HEK293 (cell line): ENCODE measurements at regions not wholly inside any gene's neighbourhood (a gene's known extent, or its start where the extent isn't known, plus 50 kb on each side); places are given as distances from the start of the nearest gene placed in this dataset.

Source experiments
- CTCF ChIA-PET: fragments of 350-600 bp; formaldehyde crosslinking; extraction: SDS; loops from one replicate; lab custom pipeline; 2021; ENCODE audit warnings: antibody characterized with exemption; lab: Yijun Ruan, JAX
- POLR2A ChIA-PET: fragments of 300-600 bp; formaldehyde crosslinking; extraction: SDS; loops from one replicate; lab custom pipeline; 2020; ENCODE audit warnings: antibody characterized with exemption, inconsistent platforms; lab: Yijun Ruan, JAX
- H3K27ac ChIP-seq: fragments of 200-500 bp; sonication (Bioruptor generic); 2 replicates; pipeline ENCODE4 v1.5.1; 2014; ENCODE audit warnings: low read depth, low read length, control low read depth, inconsistent platforms; ENCODE audit errors: extremely low read depth
- H3K36me3 ChIP-seq, 2 experiments: fragments of 200-500 bp in 1 of 2; sonication (Bioruptor generic) in 1 of 2; 1 replicate in 1 of 2; 2 replicates in 1 of 2; pipeline ENCODE4 v1.5.1; 2014 to 2017; ENCODE audit warnings: inconsistent platforms in 2 of 2, low read length in 2 of 2; ENCODE audit not compliant: control insufficient read depth in 2 of 2, insufficient read depth in 1 of 2
- H3K4me1 ChIP-seq: fragments of 200-500 bp; sonication (Bioruptor generic); 2 replicates; pipeline ENCODE4 v1.5.1; 2014; ENCODE audit warnings: mild to moderate bottlenecking, low read length, inconsistent platforms; ENCODE audit not compliant: control insufficient read depth, insufficient read depth
- H3K4me3 ChIP-seq: 2 replicates; pipeline ENCODE4 v1.5.1; 2011; ENCODE audit warnings: low read depth, mild to moderate bottlenecking, control low read depth, low read length, moderate library complexity
- H3K9me3 ChIP-seq: fragments of 200-500 bp; sonication (Bioruptor generic); 2 replicates; pipeline ENCODE4 v1.5.1; 2014; ENCODE audit warnings: low read depth, low read length, inconsistent platforms; ENCODE audit not compliant: control insufficient read depth, insufficient read depth
- BCL11A ChIP-seq: fragments of 450-650 bp; formaldehyde crosslinking; IDR thresholded peaks from 2 replicates; pipeline ENCODE4 v1.5.1; 2016; ENCODE audit warnings: low read depth, missing biosample characterization, missing genetic modification characterization
- GLIS2 ChIP-seq: fragments of 450-650 bp; formaldehyde crosslinking; IDR thresholded peaks from 2 replicates; pipeline ENCODE4 v1.5.1; 2016; ENCODE audit warnings: missing biosample characterization, missing genetic modification characterization
- HOXD13 ChIP-seq: sonication (generic); formaldehyde crosslinking; IDR thresholded peaks from 2 replicates; pipeline ENCODE4 v1.8.0; 2022; ENCODE audit warnings: missing genetic modification reagents, borderline replicate concordance
- IKZF3 ChIP-seq: fragments of 450-650 bp; IDR thresholded peaks from 2 replicates; pipeline ENCODE4 v1.5.0; 2018; ENCODE audit warnings: missing biosample characterization, mild to moderate bottlenecking, missing genetic modification characterization, moderate library complexity
- SETDB1 ChIP-seq: IDR thresholded peaks from one replicate; pipeline ENCODE4 v1.6.1; 2017; ENCODE audit warnings: mild to moderate bottlenecking, low read length, moderate library complexity, mixed read lengths; ENCODE audit not compliant: insufficient read length
- YY1 ChIP-seq: fragments of 450-650 bp; formaldehyde crosslinking; IDR thresholded peaks from 2 replicates; pipeline ENCODE4 v1.5.1; 2018; ENCODE audit warnings: missing biosample characterization, missing genetic modification characterization
- ZBTB48 ChIP-seq: fragments of 450-650 bp; formaldehyde crosslinking; IDR thresholded peaks from 2 replicates; pipeline ENCODE4 v1.5.1; 2016; ENCODE audit warnings: missing biosample characterization, missing genetic modification characterization
- ZBTB7A ChIP-seq: fragments of 450-650 bp; formaldehyde crosslinking; IDR thresholded peaks from 2 replicates; pipeline ENCODE4 v1.5.1; 2016; ENCODE audit warnings: low read depth, missing biosample characterization, missing genetic modification characterization
- ZNF324 ChIP-seq: fragments of 450-650 bp; formaldehyde crosslinking; IDR thresholded peaks from 2 replicates; pipeline ENCODE4 v1.5.1; 2016; ENCODE audit warnings: missing biosample characterization, missing genetic modification characterization
- TF ChIP-seq, protein P1 (sequence below): fragments of 450-650 bp; formaldehyde crosslinking; IDR thresholded peaks from 2 replicates; pipeline ENCODE4 v1.5.1; 2016; ENCODE audit warnings: missing biosample characterization, missing genetic modification characterization, low read depth
- TF ChIP-seq, protein P2 (sequence below): fragments of 450-650 bp; formaldehyde crosslinking; IDR thresholded peaks from 2 replicates; pipeline ENCODE4 v1.5.1; 2016; ENCODE audit warnings: missing biosample characterization, missing genetic modification characterization
- TF ChIP-seq, protein P3 (sequence below): fragments of 450-650 bp; formaldehyde crosslinking; IDR thresholded peaks from 2 replicates; pipeline ENCODE4 v1.5.1; 2016; ENCODE audit warnings: missing biosample characterization, missing genetic modification characterization, low read depth
- TF ChIP-seq, protein P4 (sequence below): fragments of 450-650 bp; formaldehyde crosslinking; IDR thresholded peaks from 2 replicates; pipeline ENCODE4 v1.5.1; 2016; ENCODE audit warnings: missing biosample characterization, missing genetic modification characterization
- TF ChIP-seq, protein P5 (sequence below): fragments of 450-650 bp; formaldehyde crosslinking; conservative IDR thresholded peaks from 2 replicates; pipeline ENCODE4 v1.5.1; 2016; ENCODE audit warnings: low read depth, missing biosample characterization, missing genetic modification characterization

DNA sequence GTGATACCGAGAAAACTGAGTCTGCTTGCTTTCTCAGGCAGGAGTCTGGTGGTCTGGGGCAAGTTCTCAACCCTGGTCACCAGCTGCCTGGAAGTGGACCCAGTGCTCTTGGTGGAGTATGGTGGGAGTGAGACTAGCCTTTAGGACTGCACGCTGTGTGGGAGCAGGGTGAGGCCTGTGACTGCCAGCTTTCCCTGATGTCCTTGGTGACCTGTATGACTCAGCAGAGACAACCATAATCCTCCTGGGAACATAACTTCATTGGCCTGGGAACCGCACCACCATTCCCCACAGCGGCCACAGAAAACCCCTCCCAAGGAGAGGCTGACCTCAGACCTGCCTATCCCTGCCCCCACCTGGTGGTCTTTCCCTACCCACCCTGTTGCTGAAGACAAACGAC, 139.5 kb upstream of the CHRM2 start:
- H3K4me3 ChIP-seq = no peak overlapping the region
- ChIA-PET CTCF (no interaction called here), POLR2A (no interaction called here)
- TF ChIP-seq IKZF3 (no peak), YY1 (tag by site-specific recombination) (no peak), ZNF324 (no peak), ZBTB48 (no peak), ZBTB7A (tag by site-specific recombination) (no peak)
- TF ChIP-seq, protein P1, sequence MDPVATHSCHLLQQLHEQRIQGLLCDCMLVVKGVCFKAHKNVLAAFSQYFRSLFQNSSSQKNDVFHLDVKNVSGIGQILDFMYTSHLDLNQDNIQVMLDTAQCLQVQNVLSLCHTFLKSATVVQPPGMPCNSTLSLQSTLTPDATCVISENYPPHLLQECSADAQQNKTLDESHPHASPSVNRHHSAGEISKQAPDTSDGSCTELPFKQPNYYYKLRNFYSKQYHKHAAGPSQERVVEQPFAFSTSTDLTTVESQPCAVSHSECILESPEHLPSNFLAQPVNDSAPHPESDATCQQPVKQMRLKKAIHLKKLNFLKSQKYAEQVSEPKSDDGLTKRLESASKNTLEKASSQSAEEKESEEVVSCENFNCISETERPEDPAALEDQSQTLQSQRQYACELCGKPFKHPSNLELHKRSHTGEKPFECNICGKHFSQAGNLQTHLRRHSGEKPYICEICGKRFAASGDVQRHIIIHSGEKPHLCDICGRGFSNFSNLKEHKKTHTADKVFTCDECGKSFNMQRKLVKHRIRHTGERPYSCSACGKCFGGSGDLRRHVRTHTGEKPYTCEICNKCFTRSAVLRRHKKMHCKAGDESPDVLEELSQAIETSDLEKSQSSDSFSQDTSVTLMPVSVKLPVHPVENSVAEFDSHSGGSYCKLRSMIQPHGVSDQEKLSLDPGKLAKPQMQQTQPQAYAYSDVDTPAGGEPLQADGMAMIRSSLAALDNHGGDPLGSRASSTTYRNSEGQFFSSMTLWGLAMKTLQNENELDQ (tag by site-specific recombination) = no peak
- TF ChIP-seq, protein P2, sequence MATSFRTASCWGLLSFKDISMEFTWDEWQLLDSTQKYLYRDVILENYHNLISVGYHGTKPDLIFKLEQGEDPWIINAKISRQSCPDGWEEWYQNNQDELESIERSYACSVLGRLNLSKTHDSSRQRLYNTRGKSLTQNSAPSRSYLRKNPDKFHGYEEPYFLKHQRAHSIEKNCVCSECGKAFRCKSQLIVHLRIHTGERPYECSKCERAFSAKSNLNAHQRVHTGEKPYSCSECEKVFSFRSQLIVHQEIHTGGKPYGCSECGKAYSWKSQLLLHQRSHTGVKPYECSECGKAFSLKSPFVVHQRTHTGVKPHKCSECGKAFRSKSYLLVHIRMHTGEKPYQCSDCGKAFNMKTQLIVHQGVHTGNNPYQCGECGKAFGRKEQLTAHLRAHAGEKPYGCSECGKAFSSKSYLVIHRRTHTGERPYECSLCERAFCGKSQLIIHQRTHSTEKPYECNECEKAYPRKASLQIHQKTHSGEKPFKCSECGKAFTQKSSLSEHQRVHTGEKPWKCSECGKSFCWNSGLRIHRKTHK = no peak
- TF ChIP-seq, protein P3, sequence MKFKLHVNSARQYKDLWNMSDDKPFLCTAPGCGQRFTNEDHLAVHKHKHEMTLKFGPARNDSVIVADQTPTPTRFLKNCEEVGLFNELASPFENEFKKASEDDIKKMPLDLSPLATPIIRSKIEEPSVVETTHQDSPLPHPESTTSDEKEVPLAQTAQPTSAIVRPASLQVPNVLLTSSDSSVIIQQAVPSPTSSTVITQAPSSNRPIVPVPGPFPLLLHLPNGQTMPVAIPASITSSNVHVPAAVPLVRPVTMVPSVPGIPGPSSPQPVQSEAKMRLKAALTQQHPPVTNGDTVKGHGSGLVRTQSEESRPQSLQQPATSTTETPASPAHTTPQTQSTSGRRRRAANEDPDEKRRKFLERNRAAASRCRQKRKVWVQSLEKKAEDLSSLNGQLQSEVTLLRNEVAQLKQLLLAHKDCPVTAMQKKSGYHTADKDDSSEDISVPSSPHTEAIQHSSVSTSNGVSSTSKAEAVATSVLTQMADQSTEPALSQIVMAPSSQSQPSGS (tag by site-specific recombination) = no peak
- TF ChIP-seq, protein P4, sequence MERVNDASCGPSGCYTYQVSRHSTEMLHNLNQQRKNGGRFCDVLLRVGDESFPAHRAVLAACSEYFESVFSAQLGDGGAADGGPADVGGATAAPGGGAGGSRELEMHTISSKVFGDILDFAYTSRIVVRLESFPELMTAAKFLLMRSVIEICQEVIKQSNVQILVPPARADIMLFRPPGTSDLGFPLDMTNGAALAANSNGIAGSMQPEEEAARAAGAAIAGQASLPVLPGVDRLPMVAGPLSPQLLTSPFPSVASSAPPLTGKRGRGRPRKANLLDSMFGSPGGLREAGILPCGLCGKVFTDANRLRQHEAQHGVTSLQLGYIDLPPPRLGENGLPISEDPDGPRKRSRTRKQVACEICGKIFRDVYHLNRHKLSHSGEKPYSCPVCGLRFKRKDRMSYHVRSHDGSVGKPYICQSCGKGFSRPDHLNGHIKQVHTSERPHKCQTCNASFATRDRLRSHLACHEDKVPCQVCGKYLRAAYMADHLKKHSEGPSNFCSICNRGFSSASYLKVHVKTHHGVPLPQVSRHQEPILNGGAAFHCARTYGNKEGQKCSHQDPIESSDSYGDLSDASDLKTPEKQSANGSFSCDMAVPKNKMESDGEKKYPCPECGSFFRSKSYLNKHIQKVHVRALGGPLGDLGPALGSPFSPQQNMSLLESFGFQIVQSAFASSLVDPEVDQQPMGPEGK (tag by site-specific recombination) = no peak
- TF ChIP-seq, protein P5, sequence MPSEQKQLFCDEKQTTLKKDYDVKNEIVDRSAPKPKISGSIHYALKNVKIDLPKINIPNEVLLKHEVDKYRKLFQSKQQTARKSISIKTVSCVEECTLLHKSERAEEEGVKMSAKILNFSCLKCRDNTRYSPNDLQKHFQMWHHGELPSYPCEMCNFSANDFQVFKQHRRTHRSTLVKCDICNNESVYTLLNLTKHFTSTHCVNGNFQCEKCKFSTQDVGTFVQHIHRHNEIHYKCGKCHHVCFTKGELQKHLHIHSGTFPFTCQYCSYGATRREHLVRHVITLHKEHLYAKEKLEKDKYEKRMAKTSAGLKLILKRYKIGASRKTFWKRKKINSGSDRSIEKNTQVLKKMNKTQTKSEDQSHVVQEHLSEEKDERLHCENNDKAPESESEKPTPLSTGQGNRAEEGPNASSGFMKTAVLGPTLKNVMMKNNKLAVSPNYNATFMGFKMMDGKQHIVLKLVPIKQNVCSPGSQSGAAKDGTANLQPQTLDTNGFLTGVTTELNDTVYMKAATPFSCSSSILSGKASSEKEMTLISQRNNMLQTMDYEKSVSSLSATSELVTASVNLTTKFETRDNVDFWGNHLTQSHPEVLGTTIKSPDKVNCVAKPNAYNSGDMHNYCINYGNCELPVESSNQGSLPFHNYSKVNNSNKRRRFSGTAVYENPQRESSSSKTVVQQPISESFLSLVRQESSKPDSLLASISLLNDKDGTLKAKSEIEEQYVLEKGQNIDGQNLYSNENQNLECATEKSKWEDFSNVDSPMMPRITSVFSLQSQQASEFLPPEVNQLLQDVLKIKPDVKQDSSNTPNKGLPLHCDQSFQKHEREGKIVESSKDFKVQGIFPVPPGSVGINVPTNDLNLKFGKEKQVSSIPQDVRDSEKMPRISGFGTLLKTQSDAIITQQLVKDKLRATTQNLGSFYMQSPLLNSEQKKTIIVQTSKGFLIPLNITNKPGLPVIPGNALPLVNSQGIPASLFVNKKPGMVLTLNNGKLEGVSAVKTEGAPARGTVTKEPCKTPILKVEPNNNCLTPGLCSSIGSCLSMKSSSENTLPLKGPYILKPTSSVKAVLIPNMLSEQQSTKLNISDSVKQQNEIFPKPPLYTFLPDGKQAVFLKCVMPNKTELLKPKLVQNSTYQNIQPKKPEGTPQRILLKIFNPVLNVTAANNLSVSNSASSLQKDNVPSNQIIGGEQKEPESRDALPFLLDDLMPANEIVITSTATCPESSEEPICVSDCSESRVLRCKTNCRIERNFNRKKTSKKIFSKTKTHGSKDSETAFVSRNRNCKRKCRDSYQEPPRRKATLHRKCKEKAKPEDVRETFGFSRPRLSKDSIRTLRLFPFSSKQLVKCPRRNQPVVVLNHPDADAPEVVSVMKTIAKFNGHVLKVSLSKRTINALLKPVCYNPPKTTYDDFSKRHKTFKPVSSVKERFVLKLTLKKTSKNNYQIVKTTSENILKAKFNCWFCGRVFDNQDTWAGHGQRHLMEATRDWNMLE (tag by site-specific recombination) = no peak
- no peaks in the 10 kb centered on the region for H3K9me3 ChIP-seq
- H3K27ac ChIP-seq = no peak overlapping the region
- H3K4me1 ChIP-seq = no peaks in the 10 kb centered on the region
- no peaks in the 10 kb centered on the region for H3K36me3 ChIP-seq

DNA sequence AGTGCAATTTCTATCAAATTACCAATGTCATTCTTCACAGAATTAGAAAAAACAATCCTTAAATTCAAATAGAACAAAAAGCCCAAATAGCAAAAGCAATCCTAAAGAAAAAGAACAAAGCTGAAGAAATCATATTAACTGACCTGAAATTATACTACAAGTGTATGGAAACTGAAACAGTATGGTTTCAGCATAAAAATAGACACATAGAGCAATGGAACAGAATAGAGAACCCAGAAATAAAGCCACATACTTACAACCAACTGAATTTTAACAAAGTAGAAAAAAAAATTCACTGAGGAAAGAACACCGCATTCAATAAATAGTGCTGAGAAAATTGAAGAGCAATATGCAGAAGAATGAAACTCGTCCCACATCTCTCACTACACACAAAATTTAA, 142.0 kb upstream of the CHRM2 start:
- POLR2A ChIA-PET = interaction anchor here (0.6 kb wide), 1 partner anchor 108 kb away, joined by 4 read pairs; no protein-coding TSS in a partner anchor
- TF ChIP-seq GLIS2 (tag by site-specific recombination) = no peak
- no peak for TF ChIP-seq BCL11A (tag by site-specific recombination)
- TF ChIP-seq HOXD13 (CRISPR knock-in tag) = no peak
- no peak for TF ChIP-seq SETDB1
- Histone ChIP-seq H3K9me3 (no peaks in the 10 kb centered on the region), H3K27ac (no peak overlapping the region), H3K4me1 (no peaks in the 10 kb centered on the region), H3K4me3 (no peak overlapping the region), H3K36me3 (no peaks in the 10 kb centered on the region)
- CTCF ChIA-PET = no interaction called here
